ENCODE measurements at regions not wholly inside any gene's neighbourhood (a gene's known extent, or its start where the extent isn't known, plus 50 kb on each side); places are given as distances from the start of the nearest gene placed in this dataset.

- H3K9ac ChIP-seq (ENCODE audit: low read depth, low read length), result no peak overlapping the region
- no peaks in the 10 kb centered on the region for H3K36me3 ChIP-seq (ENCODE audit: insufficient read depth, low read length)
- H3K4me1 ChIP-seq (ENCODE audit: insufficient read depth, low read length), result no peaks in the 10 kb centered on the region
- no peaks in the 10 kb centered on the region for H3K9me3 ChIP-seq (ENCODE audit: control insufficient read depth, insufficient read depth, low read length)
These were observed 390.2 kb upstream of the TNP1 start for GRCh38 chr2:217250013-217250524.

- Histone ChIP-seq H3K9ac (ENCODE audit: low read depth, low read length) (no peak overlapping the region), H3K9me3 (ENCODE audit: control insufficient read depth, insufficient read depth, low read length) (no peaks in the 10 kb centered on the region)
These were observed 389.5 kb upstream of the TNP1 start for GRCh38 chr2:217249121-217250012.

GRCh38 chr2:217248312-217248935 lies 388.6 kb upstream of the TNP1 start:
- H3K9ac ChIP-seq (ENCODE audit: low read depth, low read length), result no peak overlapping the region
- no peaks in the 10 kb centered on the region for H3K36me3 ChIP-seq (ENCODE audit: insufficient read depth, low read length)
- H3K4me1 ChIP-seq (ENCODE audit: insufficient read depth, low read length), result no peaks in the 10 kb centered on the region
- H3K9me3 ChIP-seq (ENCODE audit: control insufficient read depth, insufficient read depth, low read length), result no peaks in the 10 kb centered on the region

More at GRCh38 chr2:217249121-217250012, 389.5 kb upstream of the TNP1 start:
- Histone ChIP-seq H3K36me3 (ENCODE audit: insufficient read depth, low read length) (no peaks in the 10 kb centered on the region), H3K4me1 (ENCODE audit: insufficient read depth, low read length) (no peaks in the 10 kb centered on the region)

GRCh38 chr2:217247476-217247875 lies 387.6 kb upstream of the TNP1 start:
- Histone ChIP-seq H3K9ac (ENCODE audit: low read depth, low read length) (no peak overlapping the region), H3K36me3 (ENCODE audit: insufficient read depth, low read length) (no peaks in the 10 kb centered on the region), H3K4me1 (ENCODE audit: insufficient read depth, low read length) (no peaks in the 10 kb centered on the region), H3K9me3 (ENCODE audit: control insufficient read depth, insufficient read depth, low read length) (no peaks in the 10 kb centered on the region)

GRCh38 chr2:217246108-217246507 lies 386.2 kb upstream of the TNP1 start:
- H3K9me3 ChIP-seq (ENCODE audit: control insufficient read depth, insufficient read depth, low read length), result no peaks in the 10 kb centered on the region
- no peaks in the 10 kb centered on the region for H3K36me3 ChIP-seq (ENCODE audit: insufficient read depth, low read length)
- H3K9ac ChIP-seq (ENCODE audit: low read depth, low read length), result no peak overlapping the region
- H3K4me1 ChIP-seq (ENCODE audit: insufficient read depth, low read length), result no peaks in the 10 kb centered on the region

GRCh38 chr2:217244815-217245214 lies 385.0 kb upstream of the TNP1 start:
- Histone ChIP-seq H3K9ac (ENCODE audit: low read depth, low read length) (no peak overlapping the region), H3K4me1 (ENCODE audit: insufficient read depth, low read length) (no peaks in the 10 kb centered on the region), H3K36me3 (ENCODE audit: insufficient read depth, low read length) (no peaks in the 10 kb centered on the region), H3K9me3 (ENCODE audit: control insufficient read depth, insufficient read depth, low read length) (no peaks in the 10 kb centered on the region)

GRCh38 chr2:217242947-217243346 lies 383.1 kb upstream of the TNP1 start:
- Histone ChIP-seq H3K9ac (ENCODE audit: low read depth, low read length) (no peak overlapping the region), H3K9me3 (ENCODE audit: control insufficient read depth, insufficient read depth, low read length) (no peaks in the 10 kb centered on the region), H3K36me3 (ENCODE audit: insufficient read depth, low read length) (no peaks in the 10 kb centered on the region), H3K4me1 (ENCODE audit: insufficient read depth, low read length) (no peaks in the 10 kb centered on the region)

- H3K9ac ChIP-seq (ENCODE audit: low read depth, low read length), result no peak overlapping the region
- H3K4me1 ChIP-seq (ENCODE audit: insufficient read depth, low read length), result no peaks in the 10 kb centered on the region
- no peaks in the 10 kb centered on the region; the same call in 1 of the 2 replicates for H3K9me3 ChIP-seq (ENCODE audit: control insufficient read depth, insufficient read depth, low read length)
- no peaks in the 10 kb centered on the region for H3K36me3 ChIP-seq (ENCODE audit: insufficient read depth, low read length)
These were observed 371.9 kb upstream of the TNP1 start for GRCh38 chr2:217231724-217232123.

- Histone ChIP-seq H3K9me3 (ENCODE audit: control insufficient read depth, insufficient read depth, low read length) (no peaks in the 10 kb centered on the region), H3K36me3 (ENCODE audit: insufficient read depth, low read length) (no peaks in the 10 kb centered on the region), H3K4me1 (ENCODE audit: insufficient read depth, low read length) (no peaks in the 10 kb centered on the region), H3K9ac (ENCODE audit: low read depth, low read length) (no peak overlapping the region)
These were observed 371.3 kb upstream of the TNP1 start for GRCh38 chr2:217231212-217231611.

GRCh38 chr2:217228732-217229131 lies 368.9 kb upstream of the TNP1 start:
- no peaks in the 10 kb centered on the region for H3K4me1 ChIP-seq (ENCODE audit: insufficient read depth, low read length)
- H3K9me3 ChIP-seq (ENCODE audit: control insufficient read depth, insufficient read depth, low read length), result no peaks in the 10 kb centered on the region
- H3K9ac ChIP-seq (ENCODE audit: low read depth, low read length), result no peak overlapping the region
- no peaks in the 10 kb centered on the region for H3K36me3 ChIP-seq (ENCODE audit: insufficient read depth, low read length)

GRCh38 chr2:217227794-217228193 lies 367.9 kb upstream of the TNP1 start:
- H3K9me3 ChIP-seq (ENCODE audit: control insufficient read depth, insufficient read depth, low read length), result no peaks in the 10 kb centered on the region
- no peaks in the 10 kb centered on the region for H3K4me1 ChIP-seq (ENCODE audit: insufficient read depth, low read length)

GRCh38 chr2:217225596-217225995 lies 365.7 kb upstream of the TNP1 start:
- H3K9me3 ChIP-seq (ENCODE audit: control insufficient read depth, insufficient read depth, low read length), result no peaks in the 10 kb centered on the region
- H3K36me3 ChIP-seq (ENCODE audit: insufficient read depth, low read length), result no peaks in the 10 kb centered on the region
- no peaks in the 10 kb centered on the region for H3K4me1 ChIP-seq (ENCODE audit: insufficient read depth, low read length)
- H3K9ac ChIP-seq (ENCODE audit: low read depth, low read length), result no peak overlapping the region

More at GRCh38 chr2:217227794-217228193, 367.9 kb upstream of the TNP1 start:
- Histone ChIP-seq H3K36me3 (ENCODE audit: insufficient read depth, low read length) (no peaks in the 10 kb centered on the region), H3K9ac (ENCODE audit: low read depth, low read length) (no peak overlapping the region)

- Histone ChIP-seq H3K4me1 (ENCODE audit: insufficient read depth, low read length) (no peaks in the 10 kb centered on the region), H3K36me3 (ENCODE audit: insufficient read depth, low read length) (no peaks in the 10 kb centered on the region), H3K9ac (ENCODE audit: low read depth, low read length) (no peak overlapping the region), H3K9me3 (ENCODE audit: control insufficient read depth, insufficient read depth, low read length) (no peaks in the 10 kb centered on the region)
These were observed 363.5 kb upstream of the TNP1 start for GRCh38 chr2:217223222-217223930.

GRCh38 chr2:217222309-217222910 lies 362.5 kb upstream of the TNP1 start:
- Histone ChIP-seq H3K9ac (ENCODE audit: low read depth, low read length) (no peak overlapping the region), H3K36me3 (ENCODE audit: insufficient read depth, low read length) (no peaks in the 10 kb centered on the region), H3K4me1 (ENCODE audit: insufficient read depth, low read length) (no peaks in the 10 kb centered on the region), H3K9me3 (ENCODE audit: control insufficient read depth, insufficient read depth, low read length) (no peaks in the 10 kb centered on the region)
